ENCODE measurements at regions not wholly inside any gene's neighbourhood (a gene's known extent, or its start where the extent isn't known, plus 50 kb on each side); places are given as distances from the start of the nearest gene placed in this dataset.

GRCh38 chr18:30139631-30140287, 902.8 kb downstream of the DSC3 start:
- no peaks in the 10 kb centered on the region for H3K9me1 ChIP-seq (ENCODE audit: control insufficient read depth, extremely low read depth, insufficient read depth, low read length)
- H3K4me1 ChIP-seq (ENCODE audit: control insufficient read depth, extremely low read depth, insufficient read depth, low read length): peaks cover 4% of the 10 kb centered on the region
- FAIRE-seq (no peak), DNase-seq (ENCODE audit: low read depth, low spot score) (no peak)
- dilution Hi-C loops (cut with MboI; ENCODE audit: extremely low pct_ligation_motif_present, low sequenced_read_pairs): no loop called here
- H4K20me1 ChIP-seq (ENCODE audit: control insufficient read depth, extremely low read depth, insufficient read depth, low read length): no peaks in the 10 kb centered on the region
- H3K9ac ChIP-seq (ENCODE audit: control insufficient read depth, extremely low read depth, insufficient read depth, low read length): no peak overlapping the region
- H3K9me3 ChIP-seq (ENCODE audit: control insufficient read depth, low read depth, low read length): peaks cover 9% of the 10 kb centered on the region
- no peak overlapping the region for H3K4me2 ChIP-seq (ENCODE audit: control insufficient read depth, extremely low read depth, insufficient read depth, low read depth, low read length)
- H3K79me2 ChIP-seq (ENCODE audit: control insufficient read depth, insufficient read depth, low read length): no peaks in the 10 kb centered on the region
- no peak overlapping the region for H3K27ac ChIP-seq (ENCODE audit: control insufficient read depth, insufficient read depth, low read length)
- H3K27me3 ChIP-seq (ENCODE audit: control insufficient read depth, extremely low read depth, insufficient read depth, low read length): no peaks in the 10 kb centered on the region
- H3K4me3 ChIP-seq (ENCODE audit: control insufficient read depth in 2 of 3, extremely low read depth in 1 of 3, insufficient read depth in 2 of 3, low read depth in 1 of 3, low read length in 3 of 3): no peak overlapping the region
- no peak overlapping the region for H2AFZ ChIP-seq (ENCODE audit: control insufficient read depth, low read length)
- TF ChIP-seq EZH2 (IDR thresholded peaks at IDR 0.05; ENCODE audit: low read length) (no peak), CTCF (optimal IDR thresholded peaks at IDR 0.05 in 1 of 3, IDR thresholded peaks at IDR 0.05 in 1 of 3, conservative IDR thresholded peaks at IDR 0.05 in 1 of 3; ENCODE audit: extremely low read depth in 1 of 3, insufficient read depth in 2 of 3, low read length in 3 of 3) (no peak)
- H3K36me3 ChIP-seq (ENCODE audit: control insufficient read depth in 2 of 2, extremely low read depth in 1 of 2, insufficient read depth in 2 of 2, low read length in 2 of 2): no peaks in the 10 kb centered on the region

GRCh38 chr18:30135938-30136337, 906.6 kb downstream of the DSC3 start:
- Histone ChIP-seq H3K9me1 (ENCODE audit: control insufficient read depth, extremely low read depth, insufficient read depth, low read length) (no peaks in the 10 kb centered on the region), H3K4me1 (ENCODE audit: control insufficient read depth, extremely low read depth, insufficient read depth, low read length) (peaks cover 4% of the 10 kb centered on the region), H2AFZ (ENCODE audit: control insufficient read depth, low read length) (no peak overlapping the region), H3K4me2 (ENCODE audit: control insufficient read depth, extremely low read depth, insufficient read depth, low read depth, low read length) (no peak overlapping the region), H3K36me3 (ENCODE audit: control insufficient read depth in 2 of 2, extremely low read depth in 1 of 2, insufficient read depth in 2 of 2, low read length in 2 of 2) (no peaks in the 10 kb centered on the region), H3K9me3 (ENCODE audit: control insufficient read depth, low read depth, low read length) (peaks cover 5% of the 10 kb centered on the region), H3K27me3 (ENCODE audit: control insufficient read depth, extremely low read depth, insufficient read depth, low read length) (no peaks in the 10 kb centered on the region), H4K20me1 (ENCODE audit: control insufficient read depth, extremely low read depth, insufficient read depth, low read length) (no peaks in the 10 kb centered on the region), H3K4me3 (ENCODE audit: control insufficient read depth in 2 of 3, extremely low read depth in 1 of 3, insufficient read depth in 2 of 3, low read depth in 1 of 3, low read length in 3 of 3) (no peak overlapping the region), H3K79me2 (ENCODE audit: control insufficient read depth, insufficient read depth, low read length) (no peaks in the 10 kb centered on the region), H3K9ac (ENCODE audit: control insufficient read depth, extremely low read depth, insufficient read depth, low read length) (no peak overlapping the region), H3K27ac (ENCODE audit: control insufficient read depth, insufficient read depth, low read length) (no peak overlapping the region)
- DNase-seq (ENCODE audit: low read depth, low spot score) (no peak), FAIRE-seq (no peak)
- dilution Hi-C loops (cut with MboI; ENCODE audit: extremely low pct_ligation_motif_present, low sequenced_read_pairs): no loop called here
- TF ChIP-seq EZH2 (IDR thresholded peaks at IDR 0.05; ENCODE audit: low read length) (no peak), CTCF (optimal IDR thresholded peaks at IDR 0.05 in 1 of 3, IDR thresholded peaks at IDR 0.05 in 1 of 3, conservative IDR thresholded peaks at IDR 0.05 in 1 of 3; ENCODE audit: extremely low read depth in 1 of 3, insufficient read depth in 2 of 3, low read length in 3 of 3) (no peak)

Data from keratinocyte (primary cell).